GM12878 (cell line): ENCODE measurements at regions not wholly inside any gene's neighbourhood (a gene's known extent, or its start where the extent isn't known, plus 50 kb on each side); places are given as distances from the start of the nearest gene placed in this dataset.

ENCODE experiments used
- ATAC-seq: fragments of 200-7000 bp; cut with Tn5 transposase; 3 replicates; pipeline ENCODE4 v1.9.1; 2020; ENCODE audit warnings: mild to moderate bottlenecking, moderate library complexity
- BruUV-seq: library from RNA; stranded (reverse); fragments of 400-500 nt; replicated peaks from 2 replicates; lab custom pipeline; 2021; lab: Mats Ljungman, UMichigan
- CTCF ChIA-PET: fragments of 300-600 bp; sonication (Branson Sonifier 250); formaldehyde crosslinking; extraction: SDS; loops from one replicate; lab custom pipeline; 2021; ENCODE audit warnings: inconsistent platforms; lab: Yijun Ruan, JAX
- POLR2A ChIA-PET: fragments of 350-600 bp; formaldehyde crosslinking; extraction: SDS; loops from one replicate; lab custom pipeline; 2021; ENCODE audit warnings: inconsistent platforms; lab: Charles Lee
- RAD21 ChIA-PET: fragments of 300-600 bp; sonication (Branson Sonifier 250); formaldehyde crosslinking; loops from one replicate; lab custom pipeline; 2023; ENCODE audit warnings: antibody characterized with exemption; ENCODE audit not compliant: unreplicated experiment; lab: Charles Lee
- SMC1A ChIA-PET: fragments of 300-600 bp; sonication (Branson Sonifier 250); formaldehyde crosslinking; loops from one replicate; lab custom pipeline; 2023; ENCODE audit not compliant: unreplicated experiment, uncharacterized antibody; lab: Charles Lee
- DNase-seq: peaks from one replicate; pipeline ENCODE4 v3.0.0-alpha.2; 2011; ENCODE audit warnings: low read depth, low spot score
- FAIRE-seq: peaks from 3 replicates; lab custom pipeline; 2011; peaks lifted over from hg19 to GRCh38; lab: Jason Lieb, UNC
- H2AFZ ChIP-seq: 2 replicates; pipeline ENCODE4 v1.6.0; 2011; ENCODE audit warnings: low read depth, low read length, control low read depth; ENCODE audit not compliant: control insufficient read depth
- H3K27ac ChIP-seq: 2 replicates; pipeline ENCODE4 v1.5.1; 2011; ENCODE audit warnings: control low read depth; ENCODE audit not compliant: control insufficient read depth, insufficient read depth
- H3K27me3 ChIP-seq, 2 experiments: replicated peaks in 1 of 2; 2 replicates each; pipeline versions ENCODE4 v1.6.0 to v1.6.1; 2011; ENCODE audit warnings: low read length in 1 of 2; ENCODE audit not compliant: control insufficient read depth in 2 of 2, insufficient read depth in 2 of 2
- H3K36me3 ChIP-seq, 2 experiments: 2 replicates each; pipeline ENCODE4 v1.5.1; 2011; ENCODE audit warnings: low read length in 1 of 2; ENCODE audit not compliant: control insufficient read depth in 2 of 2, insufficient read depth in 2 of 2
- H3K4me1 ChIP-seq: 2 replicates; pipeline ENCODE4 v1.6.1; 2011; ENCODE audit warnings: mild to moderate bottlenecking, low read length, moderate library complexity, mixed read lengths; ENCODE audit not compliant: control insufficient read depth, insufficient read depth
- H3K4me2 ChIP-seq: 2 replicates; pipeline ENCODE4 v1.6.0; 2011; ENCODE audit warnings: control low read depth; ENCODE audit not compliant: control insufficient read depth, insufficient read depth
- H3K4me3 ChIP-seq: fragments of 200-600 bp; sonication (generic); 2 replicates; pipeline ENCODE4 v1.5.1; 2016
- H3K79me2 ChIP-seq: 2 replicates; pipeline ENCODE4 v1.6.0; 2011; ENCODE audit warnings: low read length; ENCODE audit not compliant: control insufficient read depth, insufficient read depth
- H3K9ac ChIP-seq: 2 replicates; pipeline ENCODE4 v1.8.0; 2011; ENCODE audit warnings: low read length, control low read depth, mixed read lengths; ENCODE audit not compliant: control insufficient read depth, insufficient read depth
- H3K9me3 ChIP-seq: replicated peaks from 3 replicates; pipeline ENCODE4 v1.5.1; 2011; ENCODE audit warnings: mild to moderate bottlenecking, low read length; ENCODE audit not compliant: control insufficient read depth, insufficient read depth
- H4K20me1 ChIP-seq: 2 replicates; pipeline ENCODE4 v1.6.0; 2011; ENCODE audit not compliant: control insufficient read depth, insufficient read depth
- ATF7 ChIP-seq: fragments of 450-650 bp; IDR thresholded peaks from 2 replicates; pipeline ENCODE4 v1.6.1; 2016; ENCODE audit warnings: low read depth, mild to moderate bottlenecking
- BCL11A ChIP-seq: IDR thresholded peaks from 2 replicates; pipeline ENCODE4 v1.6.1; 2011; ENCODE audit warnings: low read depth, low read length
- CTCF ChIP-seq, 3 experiments: IDR thresholded peaks in 2 of 3; conservative IDR thresholded peaks in 1 of 3; 2 replicates each; pipeline ENCODE4 v1.5.1; 2011; ENCODE audit warnings: low read depth in 3 of 3, low read length in 3 of 3, mild to moderate bottlenecking in 3 of 3, control low read depth in 2 of 3, moderate library complexity in 2 of 3, inconsistent platforms in 1 of 3, mixed read lengths in 1 of 3; ENCODE audit not compliant: control insufficient read depth in 2 of 3, insufficient read depth in 1 of 3; ENCODE audit errors: extremely low read depth in 1 of 3
- DPF2 ChIP-seq: fragments of 450-650 bp; IDR thresholded peaks from 2 replicates; pipeline ENCODE4 v1.6.1; 2017; ENCODE audit warnings: mild to moderate bottlenecking
- EP300 ChIP-seq, 2 experiments: fragments of 150-350 bp in 1 of 2; IDR thresholded peaks; 2 replicates each; pipeline ENCODE4 v1.6.1; 2011 to 2012; ENCODE audit warnings: low read depth in 2 of 2, low read length in 2 of 2, borderline replicate concordance in 1 of 2, improper control_type of control experiment in 1 of 2, inconsistent platforms in 1 of 2; ENCODE audit not compliant: control insufficient read depth in 1 of 2
- IKZF1 ChIP-seq: fragments of 450-650 bp; conservative IDR thresholded peaks from 2 replicates; pipeline ENCODE4 v1.6.1; 2017; ENCODE audit warnings: antibody characterized with exemption, mild to moderate bottlenecking
- IKZF2 ChIP-seq, 2 experiments: fragments of 450-650 bp; IDR thresholded peaks; 2 replicates each; pipeline ENCODE4 v1.6.1; 2017; ENCODE audit warnings: mild to moderate bottlenecking in 2 of 2, moderate library complexity in 2 of 2
- IRF4 ChIP-seq: IDR thresholded peaks from 2 replicates; pipeline ENCODE4 v1.6.1; 2011; ENCODE audit warnings: low read depth, low read length
- JUNB ChIP-seq: IDR thresholded peaks from 2 replicates; pipeline ENCODE4 v1.6.1; 2016; ENCODE audit warnings: antibody characterized with exemption, mild to moderate bottlenecking
- JUND ChIP-seq: IDR thresholded peaks from 2 replicates; pipeline ENCODE4 v1.6.1; 2012; ENCODE audit warnings: low read depth, mild to moderate bottlenecking, low read length, improper control_type of control experiment, moderate library complexity
- MAX ChIP-seq: IDR thresholded peaks from 2 replicates; pipeline ENCODE4 v1.6.1; 2012; ENCODE audit warnings: low read depth, low read length, improper control_type of control experiment
- MEF2A ChIP-seq: IDR thresholded peaks from 2 replicates; pipeline ENCODE4 v1.6.1; 2011; ENCODE audit warnings: low read depth, mild to moderate bottlenecking, low read length, moderate library complexity; ENCODE audit not compliant: insufficient read depth
- MTA2 ChIP-seq: fragments of 450-650 bp; IDR thresholded peaks from 2 replicates; pipeline ENCODE4 v1.6.1; 2016; ENCODE audit warnings: low read depth, mild to moderate bottlenecking, moderate library complexity
- PAX8 ChIP-seq: fragments of 450-650 bp; IDR thresholded peaks from 2 replicates; pipeline ENCODE4 v1.6.1; 2017; ENCODE audit warnings: mild to moderate bottlenecking, moderate library complexity
- PBX3 ChIP-seq: IDR thresholded peaks from 2 replicates; pipeline ENCODE4 v1.6.1; 2011; ENCODE audit warnings: mild to moderate bottlenecking, low read depth, low read length, moderate library complexity; ENCODE audit not compliant: insufficient replicate concordance
- SPI1 ChIP-seq: IDR thresholded peaks from 2 replicates; pipeline ENCODE4 v1.6.1; 2011; ENCODE audit warnings: low read depth, mild to moderate bottlenecking, low read length, moderate library complexity, borderline replicate concordance; ENCODE audit not compliant: insufficient read depth
- ZBED1 ChIP-seq: IDR thresholded peaks from 2 replicates; pipeline ENCODE4 v1.6.1; 2016; ENCODE audit warnings: borderline replicate concordance
- WGBS: methylation state at CpG from one replicate; pipeline ENCODE4 v1.1.6; 2016; ENCODE audit warnings: low lambda C conversion rate; ENCODE audit not compliant: insufficient replicate concordance, insufficient coverage; ENCODE audit errors: missing lambda C conversion rate; 5-methylcytosine and 5-hydroxymethylcytosine counted together
- in situ Hi-C: fragments of 300-500 bp; cut with MboI; formaldehyde crosslinking; loops from 9 replicates; pipeline ENCODE4 v1.14.3; 2018; ENCODE audit warnings: mixed read lengths
- intact Hi-C: fragments of 100-400 bp; cut with micrococcal nuclease; formaldehyde crosslinking; loops from one replicate; pipeline ENCODE4 v1.14.2; 2022; ENCODE audit not compliant: unreplicated experiment

- no peak for TF ChIP-seq EP300 (IDR thresholded peaks at IDR 0.05; ENCODE audit: borderline replicate concordance in 1 of 2, control insufficient read depth in 1 of 2, low read depth in 2 of 2, low read length in 2 of 2)
- no peak for TF ChIP-seq PAX8
- TF ChIP-seq MAX, result 0 out of 2 replicates have a peak, but pooled peaks have one; percentile 20
- no peak for TF ChIP-seq ZBED1
- no peak for TF ChIP-seq JUND
- peak; percentile 49; the same call in 1 of the 2 replicates for TF ChIP-seq IKZF1
- TF ChIP-seq DPF2, result peak; percentile 46; the same call in 1 of the 2 replicates
- TF ChIP-seq BCL11A, result peak; percentile 38; the same call in 1 of the 2 replicates
- peak; percentile 76; the same call in 1 of the 2 replicates for TF ChIP-seq SPI1
- TF ChIP-seq ATF7, result no peak
- TF ChIP-seq MTA2, result 0 out of 2 replicates have a peak, but pooled peaks have one; percentile 13
- 0 out of 2 replicates have a peak, but pooled peaks have one; percentile 32 for TF ChIP-seq MEF2A
Measured at GRCh38 chr4:138673053-138673452, 342.5 kb upstream of the NOCT start (continued).

GRCh38 chr4:138672393-138672976 lies 343.1 kb upstream of the NOCT start:
- intact Hi-C loops, result loop anchor here (10.0 kb wide), 1 partner anchor 428 kb away; the partner anchor contains the start of gene SLC7A11
- no TSS peak for BruUV-seq
- in situ Hi-C loops, result no loop called here
- H3K36me3 ChIP-seq, result no peaks in the 10 kb centered on the region
- no peaks in the 10 kb centered on the region for H3K9me3 ChIP-seq
- no peaks in the 10 kb centered on the region; the same call in 1 of the 2 replicates for H3K4me1 ChIP-seq
- no peaks in the 10 kb centered on the region; the same call in 1 of the 2 replicates for H4K20me1 ChIP-seq
- ChIA-PET CTCF (interaction anchor here (1.1 to 1.5 kb wide), 4 partner anchors 8 to 637 kb away, joined by 4 to 8 read pairs (median 4); no protein-coding TSS in a partner anchor), SMC1A (interaction anchor here (0.5 to 2.4 kb wide), 11 partner anchors 8 to 794 kb away, joined by 3 to 11 read pairs (median 3); no protein-coding TSS in a partner anchor)
- H3K9ac ChIP-seq, result no peak overlapping the region
- no peak overlapping the region for H3K27ac ChIP-seq
- peak overlapping the region; percentile 49; the same call in 1 of the 2 replicates for H3K4me2 ChIP-seq
- no peaks in the 10 kb centered on the region for H3K79me2 ChIP-seq
- H3K4me3 ChIP-seq, result no peak overlapping the region
- no peak for TF ChIP-seq JUND
- no peak for TF ChIP-seq PBX3
- TF ChIP-seq CTCF (IDR thresholded peaks at IDR 0.05 in 2 of 3, conservative IDR thresholded peaks at IDR 0.05 in 1 of 3; ENCODE audit: control insufficient read depth in 2 of 3, extremely low read depth in 1 of 3, insufficient read depth in 1 of 3, low read depth in 3 of 3, low read length in 3 of 3), result no peak
- peak; percentile 37; the same call in 1 of the 2 replicates for TF ChIP-seq IRF4
- TF ChIP-seq IKZF1, result peak; percentile 60
- peak; percentile 58; the same call in 1 of the 2 replicates for TF ChIP-seq DPF2
- TF ChIP-seq JUNB, result peak; percentile 50
- peak; percentile 31 to 35; a peak in 2 of 4 replicates for TF ChIP-seq IKZF2 (IDR thresholded peaks at IDR 0.05)
- TF ChIP-seq EP300 (IDR thresholded peaks at IDR 0.05; ENCODE audit: borderline replicate concordance in 1 of 2, control insufficient read depth in 1 of 2, low read depth in 2 of 2, low read length in 2 of 2), result peak in 1 of 2 experiments; percentile 14; a peak in 1 of 4 replicates
- TF ChIP-seq, all 136 proteins: peak for 6
- FAIRE-seq, result no peak
- RAD21 ChIA-PET, result interaction anchor here (0.7 to 1.6 kb wide), 7 partner anchors 8 to 485 kb away, joined by 3 to 9 read pairs (median 4); partner anchors contain the start of gene SLC7A11
- no peak overlapping the region for H2AFZ ChIP-seq
- ATAC-seq, result peak; percentile 76
- DNase-seq, result peak; percentile 19
- POLR2A ChIA-PET, result interaction anchor here (1.4 kb wide), 1 partner anchor 26 kb away, joined by 5 read pairs; no protein-coding TSS in a partner anchor
- H3K27me3 ChIP-seq, result peaks cover 0 to 2% of the 10 kb centered on the region in 2 experiments; a peak in 1 of 4 replicates
- WGBS, result 21% methylated on average over 9 of the region's 9 CpGs
